GM19397 (cell line): ENCODE measurements at regions not wholly inside any gene's neighbourhood (a gene's known extent, or its start where the extent isn't known, plus 50 kb on each side); places are given as distances from the start of the nearest gene placed in this dataset.
"Not testable (repeated sequence)": the region's sequence is repeated elsewhere in the genome, so short reads cannot be mapped to it uniquely, and the experiment has no call there.

Experiments
- ATAC-seq: cut with Tn5 transposase; IDR thresholded peaks from one replicate; pipeline ENCODE4 v1.9.1; 2021; ENCODE audit warnings: mild to moderate bottlenecking, moderate library complexity; ENCODE audit not compliant: unreplicated experiment

DNA sequence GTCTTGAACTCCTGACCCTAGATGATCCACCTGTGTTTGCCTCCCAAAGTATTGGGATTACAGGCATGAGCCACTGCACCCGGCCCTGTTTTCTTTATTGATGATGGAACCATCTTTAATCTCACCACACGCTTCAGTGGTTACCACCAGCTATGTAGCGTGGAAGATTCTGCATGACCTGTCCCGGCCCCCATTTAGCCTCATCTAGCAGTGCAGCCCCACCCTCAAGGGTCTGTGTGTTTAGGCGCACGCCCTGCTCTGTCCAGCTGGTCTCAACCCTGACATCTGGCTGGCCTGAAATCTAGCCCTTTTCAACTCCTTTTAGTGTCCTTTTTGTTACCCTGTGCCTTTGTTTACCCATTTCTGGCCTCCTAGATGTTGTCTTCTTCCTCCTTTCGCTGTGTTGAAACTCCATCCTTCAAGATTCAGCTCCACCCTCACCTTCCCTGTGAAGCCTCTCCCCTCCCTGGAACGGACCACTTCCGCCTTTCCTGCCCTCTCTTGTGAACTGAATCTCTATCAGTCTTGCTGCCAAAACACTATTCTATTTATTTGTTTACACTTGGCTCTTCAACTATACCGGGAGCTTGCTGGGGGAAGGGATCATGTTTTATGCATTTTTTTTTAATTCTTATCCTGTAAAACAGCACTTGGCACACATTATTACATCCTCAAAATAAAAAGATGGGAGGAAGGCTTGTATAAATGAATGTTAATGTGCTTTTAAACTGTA is 101.0 kb upstream of the MTHFD1L start:
- no peak for ATAC-seq

- ATAC-seq, result peak; percentile 62
Measured at GRCh38 chr6:150765067-150765764, 100.3 kb upstream of the MTHFD1L start.

DNA sequence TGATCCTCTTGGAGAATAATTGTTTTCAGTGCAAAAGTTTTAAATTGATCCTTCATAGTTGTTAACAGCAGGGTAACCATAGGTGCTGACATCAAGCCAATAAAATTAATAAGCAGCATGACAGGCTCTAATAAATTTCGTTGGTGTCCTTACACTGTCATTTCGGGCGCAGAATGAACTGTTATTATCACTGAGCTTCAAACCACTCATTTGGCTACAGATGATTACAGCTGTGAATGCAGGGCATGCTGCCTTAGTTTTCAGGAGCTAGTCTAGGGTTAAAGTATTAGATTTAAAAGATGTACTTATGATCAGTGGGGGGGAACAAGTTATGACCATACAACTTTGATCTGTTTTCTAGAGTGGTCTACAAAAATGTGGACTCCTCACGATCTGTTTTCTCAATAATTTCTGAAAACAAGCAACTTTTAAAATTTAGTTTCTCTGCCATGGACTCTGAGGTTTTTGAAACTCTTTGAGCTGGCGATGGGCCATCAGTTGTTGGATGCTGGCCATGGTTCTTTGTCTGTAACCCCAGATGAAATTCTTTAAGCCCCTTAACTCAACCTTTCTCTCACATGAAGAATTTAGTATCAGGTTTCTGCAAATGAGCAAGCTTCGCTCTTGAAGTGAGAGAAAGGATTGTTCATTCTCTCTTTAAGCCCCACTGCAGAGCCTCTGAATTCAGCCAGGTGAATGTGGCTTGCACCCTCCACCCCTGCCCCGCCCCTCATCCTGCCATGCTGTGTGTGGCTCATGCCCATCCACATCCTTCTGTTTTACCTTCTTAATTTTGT is 99.1 kb upstream of the MTHFD1L start:
- ATAC-seq, result no peak

GRCh38 chr6:150767161-150767560 is 98.3 kb upstream of the MTHFD1L start:
- ATAC-seq, result no peak

GRCh38 chr6:150767571-150768018 is 97.9 kb upstream of the MTHFD1L start:
- ATAC-seq, result no peak

DNA sequence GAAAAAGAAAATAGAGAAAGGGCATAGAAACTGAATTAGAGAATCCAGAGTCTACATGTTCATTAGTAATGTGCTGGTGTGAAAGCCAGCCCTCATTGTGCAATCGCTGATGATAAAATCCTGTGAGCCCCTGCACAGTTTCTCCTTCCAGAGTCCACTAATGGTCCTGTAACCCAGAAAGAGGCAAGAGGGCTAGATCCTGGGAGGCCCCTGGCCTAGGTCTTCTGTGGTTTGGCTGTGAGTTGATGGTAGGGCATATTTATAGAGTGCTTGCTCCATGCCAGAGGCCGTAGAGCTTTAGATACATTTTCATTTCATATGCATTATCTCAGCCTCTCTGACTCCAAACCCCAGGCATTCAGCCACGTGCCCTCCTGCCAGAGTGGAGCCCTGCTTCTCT is 94.9 kb upstream of the MTHFD1L start:
- ATAC-seq, result no peak

DNA sequence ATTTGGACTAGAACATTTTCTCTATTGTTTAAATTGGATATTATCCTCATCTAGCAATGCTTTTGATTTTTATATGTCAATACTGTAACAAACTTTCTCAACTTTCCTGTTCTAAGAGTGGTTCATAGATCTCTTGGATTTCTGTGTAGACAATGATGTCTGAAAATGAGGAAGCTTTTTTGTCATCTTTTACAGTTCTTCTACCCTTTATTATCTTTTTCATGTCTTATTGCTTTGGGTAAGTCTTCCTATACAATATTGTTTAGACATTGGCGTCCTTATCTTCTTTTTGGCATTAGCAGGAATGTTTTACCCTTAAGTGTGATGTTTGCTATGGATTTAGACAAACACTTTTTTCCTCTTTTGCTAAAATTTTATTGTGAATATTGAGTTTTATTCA is 91.5 kb upstream of the MTHFD1L start:
- ATAC-seq, result no peak

DNA sequence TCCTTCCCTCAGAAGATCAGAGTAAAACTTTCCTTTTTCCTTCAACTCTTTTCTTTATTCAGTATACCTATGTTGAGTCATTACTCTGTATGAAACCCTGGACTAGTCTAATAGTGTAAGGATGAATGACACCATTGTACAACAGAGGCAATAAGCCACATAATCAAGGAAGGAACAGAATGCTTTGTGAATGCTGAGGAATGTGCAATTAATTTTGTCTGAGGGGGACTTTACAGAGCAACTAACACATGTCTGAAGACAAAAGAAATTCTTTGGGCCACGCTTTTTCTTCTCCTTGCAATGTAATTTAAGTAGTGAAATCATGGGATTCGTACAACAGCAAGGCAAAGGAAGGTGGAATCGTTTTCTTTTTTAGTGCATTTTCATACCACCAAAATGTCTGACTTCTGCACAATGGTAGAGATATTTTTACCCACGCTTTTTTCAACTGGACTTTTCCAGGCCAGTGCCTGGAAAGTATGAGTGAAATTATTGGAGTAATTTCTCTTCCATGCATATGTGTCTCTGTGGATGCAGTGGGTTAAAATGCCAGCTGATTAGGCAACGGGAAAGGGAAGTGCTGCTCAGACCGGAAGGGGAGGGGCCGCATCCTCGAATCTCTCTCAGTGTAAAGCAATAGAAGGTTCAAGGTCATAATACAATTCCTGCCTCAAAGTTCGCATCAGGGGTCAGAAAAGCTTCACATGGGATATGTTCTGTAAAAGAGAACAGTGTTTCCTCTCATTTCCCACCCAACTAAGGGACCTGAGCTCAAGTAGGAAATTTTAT is 89.9 kb upstream of the MTHFD1L start:
- ATAC-seq, result no peak

GRCh38 chr6:150777736-150778135 is 87.8 kb upstream of the MTHFD1L start:
- no peak for ATAC-seq

DNA sequence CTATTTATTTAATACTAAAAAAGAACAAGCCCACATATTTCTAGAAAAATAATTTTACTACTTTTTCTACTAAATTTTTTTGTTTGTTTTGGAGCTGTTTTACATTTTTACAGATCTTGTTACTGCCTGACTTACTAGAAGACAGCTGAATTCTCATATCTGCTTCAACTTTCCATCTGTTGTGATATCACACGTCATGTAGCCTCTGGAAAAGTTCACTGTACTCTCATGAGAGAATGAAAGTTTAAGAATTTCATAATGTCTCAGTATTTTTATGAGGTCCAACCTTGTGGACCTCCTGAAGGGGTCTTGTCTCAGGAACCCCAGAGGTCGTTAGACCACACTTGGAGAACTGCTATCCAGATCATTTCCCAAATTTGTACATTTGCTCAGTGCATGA is 81.7 kb upstream of the MTHFD1L start:
- ATAC-seq, result no peak

DNA sequence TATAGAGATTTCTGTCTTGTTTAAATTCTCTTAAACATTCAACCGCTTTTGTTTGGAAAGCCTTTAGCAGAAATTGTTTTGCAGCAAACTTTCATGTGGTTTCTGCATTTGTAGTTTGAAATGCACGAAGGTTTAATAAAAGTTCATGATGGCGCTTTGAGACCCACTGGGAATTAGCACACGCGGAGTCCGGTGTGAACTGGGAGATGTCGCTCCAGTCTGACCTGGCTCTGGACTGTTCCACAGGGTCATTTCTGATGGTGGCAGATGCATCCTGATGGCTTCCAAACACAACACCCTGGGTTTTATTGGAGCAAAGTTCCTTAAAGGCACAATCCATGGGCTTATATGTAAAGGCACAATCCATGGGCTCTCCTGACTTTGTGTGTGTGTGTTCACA is 78.1 kb upstream of the MTHFD1L start:
- ATAC-seq, result no peak

DNA sequence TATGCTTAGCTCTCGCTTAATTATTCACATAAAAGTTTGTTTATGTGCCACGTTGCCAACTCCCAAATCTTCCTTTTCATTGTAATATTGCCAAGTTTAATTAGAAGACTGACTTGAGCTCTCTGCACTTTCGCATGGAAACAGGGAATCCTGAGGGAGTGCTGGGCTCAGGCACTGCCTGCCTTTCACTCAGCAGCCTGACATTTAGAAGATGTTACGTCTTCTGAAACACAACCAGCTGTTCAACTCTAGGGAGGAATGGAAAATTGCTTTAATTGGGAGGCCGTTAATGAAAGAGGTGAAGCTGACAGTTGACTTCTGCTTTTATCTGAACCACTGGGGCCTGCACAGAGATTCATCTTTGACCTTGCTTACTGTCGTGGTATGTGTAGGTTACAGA is 77.4 kb upstream of the MTHFD1L start:
- no peak for ATAC-seq

- not testable (repeated sequence) for ATAC-seq
Measured at GRCh38 chr6:150789906-150790305, 75.6 kb upstream of the MTHFD1L start.

- no peak for ATAC-seq
Measured at GRCh38 chr6:150791717-150792116, 73.8 kb upstream of the MTHFD1L start.

- no peak for ATAC-seq
Measured at GRCh38 chr6:150797949-150798348, 67.6 kb upstream of the MTHFD1L start.

- ATAC-seq, result no peak
Measured at GRCh38 chr6:150799276-150799805, 66.2 kb upstream of the MTHFD1L start.

DNA sequence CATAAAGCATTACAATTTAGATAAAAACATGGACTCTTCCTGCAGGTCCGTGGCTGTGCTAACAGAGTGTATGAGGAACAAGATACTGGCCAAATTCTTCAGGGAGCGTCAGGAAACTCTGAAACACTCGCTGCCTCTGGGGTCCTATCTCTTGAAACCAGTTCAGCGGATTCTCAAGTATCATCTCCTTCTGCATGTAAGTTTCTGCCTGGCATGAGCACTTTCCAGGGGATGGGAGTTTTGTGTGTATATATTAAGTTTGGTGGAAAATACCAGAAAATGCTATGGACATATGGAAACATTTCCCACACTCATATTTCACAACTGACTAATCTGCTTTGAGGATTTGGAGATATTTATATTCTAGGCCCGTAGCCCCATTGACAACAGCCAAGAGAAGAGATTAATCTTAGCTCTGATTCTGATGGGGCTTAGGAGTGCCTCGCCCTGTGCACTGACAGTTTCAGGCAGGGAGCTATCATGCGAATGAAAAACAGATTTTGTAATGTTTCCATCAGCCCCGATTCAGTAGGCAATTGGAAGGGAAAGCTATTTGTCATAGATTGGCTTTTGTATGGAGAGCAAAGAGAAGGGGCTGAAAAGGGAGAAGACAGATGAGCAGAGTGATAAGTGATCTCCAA is 64.7 kb upstream of the MTHFD1L start:
- no peak for ATAC-seq

DNA sequence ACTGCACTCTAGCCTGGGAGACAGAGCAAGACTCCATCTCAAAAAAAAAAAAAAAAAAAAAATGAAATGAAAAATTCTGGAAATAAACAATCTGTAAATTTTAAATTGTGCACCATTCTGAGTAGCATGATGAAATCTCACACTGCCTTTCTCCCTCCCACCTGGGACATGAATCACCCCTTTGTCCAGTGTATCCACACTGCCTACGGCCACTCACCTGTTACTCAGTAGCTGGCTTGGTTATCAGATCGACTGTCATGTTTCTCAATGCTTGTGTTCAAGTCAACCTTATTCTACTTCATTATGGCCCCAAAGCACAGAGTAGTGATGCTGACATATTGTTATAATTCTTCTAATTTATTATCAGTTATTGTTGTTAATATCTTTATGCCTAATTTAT is 58.7 kb upstream of the MTHFD1L start:
- ATAC-seq, result no peak

DNA sequence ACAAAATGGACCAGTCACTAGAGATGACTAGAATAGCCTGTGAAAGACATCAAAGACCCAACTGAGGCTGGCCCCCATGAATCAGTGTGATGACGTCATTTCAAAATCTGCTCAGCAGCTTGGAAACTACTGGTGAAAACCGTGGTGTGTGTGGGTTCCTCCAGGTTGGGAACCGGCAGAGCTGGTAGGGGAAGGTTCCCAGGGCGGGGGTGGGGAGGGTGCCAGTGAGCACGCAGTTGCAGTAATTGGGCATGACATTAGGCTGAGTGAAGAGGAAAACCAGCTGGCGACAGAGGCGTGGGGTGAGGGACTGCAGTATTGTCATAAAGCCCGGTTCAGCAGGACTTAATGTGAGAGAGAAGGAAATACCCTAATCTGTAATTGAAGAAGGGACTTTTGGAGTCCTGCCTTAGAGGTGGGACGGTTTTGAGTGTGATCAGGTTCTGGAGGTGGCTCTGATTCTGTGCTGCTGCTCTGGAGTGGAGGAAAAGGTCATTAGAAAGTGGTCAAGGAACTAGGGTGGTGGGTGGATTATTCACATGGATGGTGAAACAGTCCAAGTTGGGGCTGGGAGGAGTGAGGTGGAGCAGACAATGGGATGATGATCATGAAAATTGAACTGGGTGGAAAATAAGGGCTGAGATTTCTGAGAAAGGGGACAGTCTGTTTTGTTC is 52.0 kb upstream of the MTHFD1L start:
- peak; percentile 71 for ATAC-seq

GRCh38 chr6:150813993-150814359 is 51.5 kb upstream of the MTHFD1L start:
- peak; percentile 47 for ATAC-seq
